Vagina (tissue), 2 donors: ENCODE measurements at regions not wholly inside any gene's neighbourhood (a gene's known extent, or its start where the extent isn't known, plus 50 kb on each side); places are given as distances from the start of the nearest gene placed in this dataset.

ENCODE experiments used
- POLR2A ChIP-seq, 2 donors: fragments of 450-650 bp; IDR thresholded peaks; one replicate each; pipeline ENCODE4 v1.6.1; 2017; ENCODE audit warnings: antibody characterized with exemption in 2 of 2, mild to moderate bottlenecking in 2 of 2, moderate library complexity in 2 of 2
- POLR2AphosphoS5 ChIP-seq, 2 donors: sonication (generic); formaldehyde crosslinking; IDR thresholded peaks; one replicate each; pipeline ENCODE4 v1.9.0; 2017; ENCODE audit warnings: antibody characterized with exemption in 2 of 2, mild to moderate bottlenecking in 2 of 2, low read depth in 1 of 2; ENCODE audit not compliant: insufficient read depth in 1 of 2
- TF ChIP-seq, protein P1 (sequence below), 3 experiments: fragments of 450-650 bp in 2 of 3; fragments of 200-600 bp in 1 of 3; sonication (generic) in 1 of 3; IDR thresholded peaks; one replicate each; pipeline ENCODE4 v1.5.1; 2017 to 2019; ENCODE audit warnings: antibody characterized with exemption in 3 of 3, mild to moderate bottlenecking in 2 of 3, moderate library complexity in 2 of 3

DNA sequence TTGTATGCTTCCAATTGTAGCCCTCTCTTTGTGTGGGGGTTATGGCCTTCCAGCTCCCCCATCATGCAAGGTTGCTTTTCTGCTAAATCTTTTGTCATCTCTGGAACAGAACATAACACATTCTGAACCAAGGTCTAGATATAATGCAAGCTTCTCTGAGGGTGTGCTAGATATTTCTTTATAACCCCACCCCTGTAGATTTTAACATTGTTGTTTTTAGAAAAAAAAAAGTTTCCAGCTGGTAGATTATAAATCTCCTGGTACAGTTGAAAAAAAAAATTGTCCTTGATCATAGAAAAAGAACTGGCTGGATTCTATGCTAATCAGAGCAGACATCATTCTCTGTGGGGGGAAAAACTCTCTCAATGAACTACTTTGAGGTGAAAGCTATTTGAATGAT is 363.3 kb downstream of the METTL15 start:
- TF ChIP-seq POLR2A (IDR thresholded peaks at IDR 0.05): no peak
- TF ChIP-seq, protein P1, sequence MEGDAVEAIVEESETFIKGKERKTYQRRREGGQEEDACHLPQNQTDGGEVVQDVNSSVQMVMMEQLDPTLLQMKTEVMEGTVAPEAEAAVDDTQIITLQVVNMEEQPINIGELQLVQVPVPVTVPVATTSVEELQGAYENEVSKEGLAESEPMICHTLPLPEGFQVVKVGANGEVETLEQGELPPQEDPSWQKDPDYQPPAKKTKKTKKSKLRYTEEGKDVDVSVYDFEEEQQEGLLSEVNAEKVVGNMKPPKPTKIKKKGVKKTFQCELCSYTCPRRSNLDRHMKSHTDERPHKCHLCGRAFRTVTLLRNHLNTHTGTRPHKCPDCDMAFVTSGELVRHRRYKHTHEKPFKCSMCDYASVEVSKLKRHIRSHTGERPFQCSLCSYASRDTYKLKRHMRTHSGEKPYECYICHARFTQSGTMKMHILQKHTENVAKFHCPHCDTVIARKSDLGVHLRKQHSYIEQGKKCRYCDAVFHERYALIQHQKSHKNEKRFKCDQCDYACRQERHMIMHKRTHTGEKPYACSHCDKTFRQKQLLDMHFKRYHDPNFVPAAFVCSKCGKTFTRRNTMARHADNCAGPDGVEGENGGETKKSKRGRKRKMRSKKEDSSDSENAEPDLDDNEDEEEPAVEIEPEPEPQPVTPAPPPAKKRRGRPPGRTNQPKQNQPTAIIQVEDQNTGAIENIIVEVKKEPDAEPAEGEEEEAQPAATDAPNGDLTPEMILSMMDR (IDR thresholded peaks at IDR 0.05): no peak
- TF ChIP-seq POLR2AphosphoS5 (IDR thresholded peaks at IDR 0.05; ENCODE audit: insufficient read depth in 1 of 2, low read depth in 1 of 2): no peak
